ENCODE measurements at regions not wholly inside any gene's neighbourhood (a gene's known extent, or its start where the extent isn't known, plus 50 kb on each side); places are given as distances from the start of the nearest gene placed in this dataset.

DNA sequence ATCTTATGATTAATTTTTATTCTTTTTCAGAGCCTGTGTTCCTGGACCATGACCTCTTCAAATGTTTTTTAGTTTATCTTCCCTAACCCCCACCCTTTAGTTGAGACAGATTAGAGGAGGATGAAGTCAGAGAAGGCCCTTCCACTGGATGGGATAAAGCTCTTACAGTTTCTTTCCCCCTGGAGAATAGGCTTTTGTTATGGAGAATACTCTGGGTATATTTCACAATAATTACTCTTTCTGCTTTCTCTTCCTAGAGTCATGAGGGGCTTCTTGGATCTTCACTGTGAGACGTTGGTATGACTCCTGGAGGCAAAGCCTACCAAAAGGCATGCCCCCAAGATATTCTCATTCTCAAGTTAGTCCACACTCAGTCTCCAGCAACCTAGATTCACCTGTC is 144.4 kb upstream of the THRB start:
- TF ChIP-seq, protein P1, sequence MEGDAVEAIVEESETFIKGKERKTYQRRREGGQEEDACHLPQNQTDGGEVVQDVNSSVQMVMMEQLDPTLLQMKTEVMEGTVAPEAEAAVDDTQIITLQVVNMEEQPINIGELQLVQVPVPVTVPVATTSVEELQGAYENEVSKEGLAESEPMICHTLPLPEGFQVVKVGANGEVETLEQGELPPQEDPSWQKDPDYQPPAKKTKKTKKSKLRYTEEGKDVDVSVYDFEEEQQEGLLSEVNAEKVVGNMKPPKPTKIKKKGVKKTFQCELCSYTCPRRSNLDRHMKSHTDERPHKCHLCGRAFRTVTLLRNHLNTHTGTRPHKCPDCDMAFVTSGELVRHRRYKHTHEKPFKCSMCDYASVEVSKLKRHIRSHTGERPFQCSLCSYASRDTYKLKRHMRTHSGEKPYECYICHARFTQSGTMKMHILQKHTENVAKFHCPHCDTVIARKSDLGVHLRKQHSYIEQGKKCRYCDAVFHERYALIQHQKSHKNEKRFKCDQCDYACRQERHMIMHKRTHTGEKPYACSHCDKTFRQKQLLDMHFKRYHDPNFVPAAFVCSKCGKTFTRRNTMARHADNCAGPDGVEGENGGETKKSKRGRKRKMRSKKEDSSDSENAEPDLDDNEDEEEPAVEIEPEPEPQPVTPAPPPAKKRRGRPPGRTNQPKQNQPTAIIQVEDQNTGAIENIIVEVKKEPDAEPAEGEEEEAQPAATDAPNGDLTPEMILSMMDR (IDR thresholded peaks at IDR 0.05) = no peak
- no peak for TF ChIP-seq POLR2AphosphoS5 (IDR thresholded peaks at IDR 0.05; ENCODE audit: low read depth, low read length)
- TF ChIP-seq, protein P2, sequence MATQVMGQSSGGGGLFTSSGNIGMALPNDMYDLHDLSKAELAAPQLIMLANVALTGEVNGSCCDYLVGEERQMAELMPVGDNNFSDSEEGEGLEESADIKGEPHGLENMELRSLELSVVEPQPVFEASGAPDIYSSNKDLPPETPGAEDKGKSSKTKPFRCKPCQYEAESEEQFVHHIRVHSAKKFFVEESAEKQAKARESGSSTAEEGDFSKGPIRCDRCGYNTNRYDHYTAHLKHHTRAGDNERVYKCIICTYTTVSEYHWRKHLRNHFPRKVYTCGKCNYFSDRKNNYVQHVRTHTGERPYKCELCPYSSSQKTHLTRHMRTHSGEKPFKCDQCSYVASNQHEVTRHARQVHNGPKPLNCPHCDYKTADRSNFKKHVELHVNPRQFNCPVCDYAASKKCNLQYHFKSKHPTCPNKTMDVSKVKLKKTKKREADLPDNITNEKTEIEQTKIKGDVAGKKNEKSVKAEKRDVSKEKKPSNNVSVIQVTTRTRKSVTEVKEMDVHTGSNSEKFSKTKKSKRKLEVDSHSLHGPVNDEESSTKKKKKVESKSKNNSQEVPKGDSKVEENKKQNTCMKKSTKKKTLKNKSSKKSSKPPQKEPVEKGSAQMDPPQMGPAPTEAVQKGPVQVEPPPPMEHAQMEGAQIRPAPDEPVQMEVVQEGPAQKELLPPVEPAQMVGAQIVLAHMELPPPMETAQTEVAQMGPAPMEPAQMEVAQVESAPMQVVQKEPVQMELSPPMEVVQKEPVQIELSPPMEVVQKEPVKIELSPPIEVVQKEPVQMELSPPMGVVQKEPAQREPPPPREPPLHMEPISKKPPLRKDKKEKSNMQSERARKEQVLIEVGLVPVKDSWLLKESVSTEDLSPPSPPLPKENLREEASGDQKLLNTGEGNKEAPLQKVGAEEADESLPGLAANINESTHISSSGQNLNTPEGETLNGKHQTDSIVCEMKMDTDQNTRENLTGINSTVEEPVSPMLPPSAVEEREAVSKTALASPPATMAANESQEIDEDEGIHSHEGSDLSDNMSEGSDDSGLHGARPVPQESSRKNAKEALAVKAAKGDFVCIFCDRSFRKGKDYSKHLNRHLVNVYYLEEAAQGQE (IDR thresholded peaks at IDR 0.05; ENCODE audit: insufficient read depth in 1 of 2, low read depth in 2 of 2, low read length in 1 of 2) = no peak
